ENCODE measurements at regions not wholly inside any gene's neighbourhood (a gene's known extent, or its start where the extent isn't known, plus 50 kb on each side); places are given as distances from the start of the nearest gene placed in this dataset.

GRCh38 chr20:56708991-56709390 lies 79.9 kb downstream of the TFAP2C start:
- no peak overlapping the region for H2BK120ac ChIP-seq (ENCODE audit: low read depth, low read length, poor library complexity, severe bottlenecking)
- no peak overlapping the region for H2AFZ ChIP-seq (ENCODE audit: low read length)
- H3K9me3 ChIP-seq (ENCODE audit: control insufficient read depth, low read depth, low read length) = no peaks in the 10 kb centered on the region
- H2BK20ac ChIP-seq (ENCODE audit: low read depth, low read length, poor library complexity, severe bottlenecking) = no peak overlapping the region
- H3K79me1 ChIP-seq (ENCODE audit: insufficient read depth, low read depth, low read length, poor library complexity, severe bottlenecking) = no peaks in the 10 kb centered on the region
- no peak overlapping the region for H3K14ac ChIP-seq (ENCODE audit: insufficient read depth, low read length)
- no peaks in the 10 kb centered on the region for H3K79me2 ChIP-seq (ENCODE audit: insufficient read depth, low read length)
- no peaks in the 10 kb centered on the region for H3K27me3 ChIP-seq (ENCODE audit: insufficient read depth, low read length)
- H3K23me2 ChIP-seq (ENCODE audit: insufficient read length, low read depth, low read length, poor library complexity, severe bottlenecking) = no peaks in the 10 kb centered on the region
- H3K4me2 ChIP-seq (ENCODE audit: insufficient read depth, insufficient read length, low read length) = no peak overlapping the region
- H3K23ac ChIP-seq (ENCODE audit: insufficient read length, low read depth, low read length) = no peak overlapping the region
- H4K8ac ChIP-seq (replicated peaks; ENCODE audit: insufficient read length, low read depth, low read length) = no peak overlapping the region
- H4K20me1 ChIP-seq (ENCODE audit: control insufficient read depth, insufficient read depth, insufficient read length) = no peaks in the 10 kb centered on the region
- H2AK5ac ChIP-seq (ENCODE audit: insufficient read length, low read length) = no peak overlapping the region
- TF ChIP-seq, protein P1, sequence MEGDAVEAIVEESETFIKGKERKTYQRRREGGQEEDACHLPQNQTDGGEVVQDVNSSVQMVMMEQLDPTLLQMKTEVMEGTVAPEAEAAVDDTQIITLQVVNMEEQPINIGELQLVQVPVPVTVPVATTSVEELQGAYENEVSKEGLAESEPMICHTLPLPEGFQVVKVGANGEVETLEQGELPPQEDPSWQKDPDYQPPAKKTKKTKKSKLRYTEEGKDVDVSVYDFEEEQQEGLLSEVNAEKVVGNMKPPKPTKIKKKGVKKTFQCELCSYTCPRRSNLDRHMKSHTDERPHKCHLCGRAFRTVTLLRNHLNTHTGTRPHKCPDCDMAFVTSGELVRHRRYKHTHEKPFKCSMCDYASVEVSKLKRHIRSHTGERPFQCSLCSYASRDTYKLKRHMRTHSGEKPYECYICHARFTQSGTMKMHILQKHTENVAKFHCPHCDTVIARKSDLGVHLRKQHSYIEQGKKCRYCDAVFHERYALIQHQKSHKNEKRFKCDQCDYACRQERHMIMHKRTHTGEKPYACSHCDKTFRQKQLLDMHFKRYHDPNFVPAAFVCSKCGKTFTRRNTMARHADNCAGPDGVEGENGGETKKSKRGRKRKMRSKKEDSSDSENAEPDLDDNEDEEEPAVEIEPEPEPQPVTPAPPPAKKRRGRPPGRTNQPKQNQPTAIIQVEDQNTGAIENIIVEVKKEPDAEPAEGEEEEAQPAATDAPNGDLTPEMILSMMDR (conservative IDR thresholded peaks at IDR 0.05) = no peak
- no peak overlapping the region for H4K91ac ChIP-seq (ENCODE audit: insufficient read length, low read depth, low read length)
- Mint-ChIP-seq H3K9me3 (peaks cover 0 to 1% of the 10 kb centered on the region in 2 experiments; a peak in 1 of 5 replicates), H3K27ac (no peak overlapping the region), H3K4me3 (no peak overlapping the region), H3K4me1 (peaks cover 22 to 32% of the 10 kb centered on the region in 2 experiments), H3K27me3 (ENCODE audit: low read depth) (peaks cover 7% of the 10 kb centered on the region), H3K36me3 (ENCODE audit: insufficient read depth in 1 of 3, low read depth in 3 of 3) (no peaks in the 10 kb centered on the region; a peak in 1 of 7 replicates)
- H3K4me1 ChIP-seq (ENCODE audit: insufficient read depth, low read length) = no peaks in the 10 kb centered on the region; the same call in 1 of the 2 replicates
- no peak overlapping the region for H3K27ac ChIP-seq (ENCODE audit: insufficient read length, low read depth, low read length)
- no peak overlapping the region for H3K9ac ChIP-seq (ENCODE audit: extremely low read depth, insufficient read length, low read length)
- no peak overlapping the region for H3T11ph ChIP-seq (ENCODE audit: low read length)
- H3K56ac ChIP-seq (ENCODE audit: insufficient read length, low read depth, low read length) = no peak overlapping the region
- no peak overlapping the region for H3K18ac ChIP-seq (ENCODE audit: insufficient read length, low read depth, low read length)
- no CpG with 5 or more reads among the region's 14 CpGs for WGBS (ENCODE audit: extremely low coverage, insufficient read length, low lambda C conversion rate)
- no peak for DNase-seq
- no peak overlapping the region for H3K4ac ChIP-seq (ENCODE audit: low read depth, low read length)
- H2BK12ac ChIP-seq (ENCODE audit: insufficient read length, low read depth, low read length) = no peak overlapping the region
- H2BK15ac ChIP-seq (ENCODE audit: low read depth, low read length) = no peak overlapping the region
- no peak overlapping the region for H4K5ac ChIP-seq (ENCODE audit: insufficient read length, low read depth, low read length)
- no peak overlapping the region for H2BK5ac ChIP-seq (ENCODE audit: insufficient read length, low read length)
